Endothelial cell of umbilical vein (primary cell): ENCODE measurements at regions not wholly inside any gene's neighbourhood (a gene's known extent, or its start where the extent isn't known, plus 50 kb on each side); places are given as distances from the start of the nearest gene placed in this dataset.
A peak's percentile ranks its signal among the peaks of the same experiment; 100 is the strongest.

Experiments
- BruUV-seq: library from RNA; stranded (reverse); fragments of 400-500 nt; replicated peaks from 2 replicates; lab custom pipeline; 2021; lab: Mats Ljungman, UMichigan
- CTCF ChIA-PET: fragments of 300-600, 350-600 bp; sonication (Branson Sonifier 250); formaldehyde crosslinking; loops from one replicate; lab custom pipeline; 2021; ENCODE audit warnings: antibody characterized with exemption, inconsistent platforms; lab: Charles Lee
- POLR2A ChIA-PET: fragments of 300-600, 350-600 bp; sonication (Branson Sonifier 250); formaldehyde crosslinking; loops from one replicate; lab custom pipeline; 2021; ENCODE audit warnings: antibody characterized with exemption, inconsistent platforms; lab: Charles Lee
- DNase-seq: peaks from one replicate; pipeline ENCODE4 v3.0.0-alpha.2; 2011; ENCODE audit warnings: low read depth, low spot score
- FAIRE-seq: peaks from 2 replicates; lab custom pipeline; 2011; peaks lifted over from hg19 to GRCh38; lab: Jason Lieb, UNC
- H2AFZ ChIP-seq: 2 replicates; pipeline ENCODE4 v1.6.0; 2012; ENCODE audit warnings: low read depth, low read length, control low read depth, inconsistent platforms
- H3K27ac ChIP-seq: 2 replicates; pipeline ENCODE4 v1.5.1; 2011; ENCODE audit warnings: low read depth, mild to moderate bottlenecking, control low read depth, low read length, moderate library complexity; ENCODE audit not compliant: insufficient read depth
- H3K27me3 ChIP-seq, 2 experiments: 2 replicates each; pipeline versions ENCODE4 v1.6.0 to v1.6.1; 2011; ENCODE audit warnings: low read length in 2 of 2, mixed read lengths in 1 of 2; ENCODE audit not compliant: control insufficient read depth in 2 of 2, insufficient read depth in 2 of 2
- H3K36me3 ChIP-seq, 2 experiments: 2 replicates in 1 of 2; 3 replicates in 1 of 2; pipeline ENCODE4 v1.5.1; 2011; ENCODE audit warnings: low read length in 2 of 2, mild to moderate bottlenecking in 1 of 2, moderate library complexity in 1 of 2; ENCODE audit not compliant: control insufficient read depth in 2 of 2, insufficient read depth in 2 of 2; ENCODE audit errors: extremely low read depth in 1 of 2
- H3K4me1 ChIP-seq: 3 replicates; pipeline ENCODE4 v1.5.1; 2011; ENCODE audit warnings: mild to moderate bottlenecking, low read length; ENCODE audit not compliant: control insufficient read depth, insufficient read depth; ENCODE audit errors: extremely low read depth
- H3K4me2 ChIP-seq: 2 replicates; pipeline ENCODE4 v1.6.1; 2011; ENCODE audit warnings: low read length, control low read depth, mixed read lengths; ENCODE audit not compliant: insufficient read depth
- H3K4me3 ChIP-seq, 3 experiments: fragments of 200-600 bp in 1 of 3; sonication (generic), shearing (Covaris generic) in 1 of 3; replicated peaks in 1 of 3; 2 replicates each; pipeline ENCODE4 v1.5.1; 2011 to 2016; ENCODE audit warnings: control low read depth in 3 of 3, low read length in 3 of 3, mild to moderate bottlenecking in 2 of 3, inconsistent platforms in 1 of 3, low read depth in 1 of 3, moderate library complexity in 1 of 3; ENCODE audit not compliant: insufficient read depth in 1 of 3
- H3K79me2 ChIP-seq: 2 replicates; pipeline ENCODE4 v1.6.0; 2012; ENCODE audit warnings: low read length, inconsistent platforms; ENCODE audit not compliant: control insufficient read depth, insufficient read depth
- H3K9ac ChIP-seq: replicated peaks from 2 replicates; pipeline ENCODE3; 2011; ENCODE audit warnings: low read length, control low read depth; ENCODE audit not compliant: insufficient read depth; ENCODE audit errors: extremely low read depth
- H3K9me1 ChIP-seq: replicated peaks from 3 replicates; pipeline ENCODE4 v1.6.0; 2011; ENCODE audit warnings: mild to moderate bottlenecking, low read length; ENCODE audit not compliant: control insufficient read depth, insufficient read depth; ENCODE audit errors: extremely low read depth
- H3K9me3 ChIP-seq: replicated peaks from 2 replicates; pipeline ENCODE4 v1.5.1; 2012; ENCODE audit warnings: low read length, inconsistent platforms; ENCODE audit not compliant: control insufficient read depth, insufficient read depth
- H4K20me1 ChIP-seq: replicated peaks from 2 replicates; pipeline ENCODE3; 2011; ENCODE audit warnings: mild to moderate bottlenecking, low read length; ENCODE audit not compliant: control insufficient read depth, insufficient read depth; ENCODE audit errors: extremely low read depth
- EZH2 ChIP-seq: IDR thresholded peaks from 2 replicates; pipeline ENCODE4 v1.6.1; 2012; ENCODE audit warnings: borderline replicate concordance, low read depth, mild to moderate bottlenecking, moderate library complexity, low read length, inconsistent platforms; ENCODE audit not compliant: severe bottlenecking
- FOS ChIP-seq: IDR thresholded peaks from 2 replicates; pipeline ENCODE4 v1.6.1; 2011; ENCODE audit warnings: mild to moderate bottlenecking, low read length, moderate library complexity, borderline replicate concordance; ENCODE audit not compliant: insufficient read depth
- GATA2 ChIP-seq: IDR thresholded peaks from 2 replicates; pipeline ENCODE4 v1.7.0; 2011; ENCODE audit warnings: low read depth, mild to moderate bottlenecking, moderate library complexity, mixed read lengths, low read length; ENCODE audit not compliant: insufficient read length, insufficient read depth
- JUN ChIP-seq: IDR thresholded peaks from 2 replicates; pipeline ENCODE4 v1.6.1; 2011; ENCODE audit warnings: borderline replicate concordance, low read depth; ENCODE audit not compliant: insufficient read length, insufficient read depth
- MAX ChIP-seq: IDR thresholded peaks from 2 replicates; pipeline ENCODE4 v1.6.1; 2011; ENCODE audit not compliant: insufficient read depth, insufficient read length
- MYC ChIP-seq: IDR thresholded peaks from one replicate; pipeline ENCODE4 v1.6.1; 2011; ENCODE audit warnings: mild to moderate bottlenecking, low read depth, low read length
- POLR2AphosphoS5 ChIP-seq: IDR thresholded peaks from 2 replicates; pipeline ENCODE4 v1.6.1; 2012; ENCODE audit warnings: low read depth, mild to moderate bottlenecking, control low read depth, low read length, moderate library complexity; ENCODE audit not compliant: insufficient read depth
- dilution Hi-C: fragments of 300-500 bp; cut with MboI; formaldehyde crosslinking; loops from one replicate; pipeline ENCODE4 v1.15.0; 2019; ENCODE audit warnings: low sequenced_read_pairs; ENCODE audit not compliant: extremely low pct_ligation_motif_present
- intact Hi-C: fragments of 100-400 bp; cut with micrococcal nuclease; formaldehyde crosslinking; loops from one replicate; pipeline ENCODE4 v1.10.0; 2022

- peaks cover 0 to 2% of the 10 kb centered on the region in 2 experiments for H3K27me3 ChIP-seq
- CTCF ChIA-PET = no interaction called here
- no peaks in the 10 kb centered on the region for H3K9me3 ChIP-seq
- H3K9ac ChIP-seq = no peak overlapping the region
- H3K4me2 ChIP-seq = no peak overlapping the region
- H2AFZ ChIP-seq = no peak overlapping the region
- H3K36me3 ChIP-seq = no peaks in the 10 kb centered on the region
- TF ChIP-seq GATA2 = no peak
- no peaks in the 10 kb centered on the region for H3K4me1 ChIP-seq
- no peaks in the 10 kb centered on the region for H4K20me1 ChIP-seq
- no peaks in the 10 kb centered on the region for H3K9me1 ChIP-seq
- H3K27ac ChIP-seq = no peak overlapping the region
- dilution Hi-C loops = no loop called here
- intact Hi-C loops = no loop called here
- no peak for DNase-seq
- no peak overlapping the region for H3K4me3 ChIP-seq
- no peaks in the 10 kb centered on the region for H3K79me2 ChIP-seq
- POLR2A ChIA-PET = no interaction called here
- BruUV-seq = no TSS peak
- FAIRE-seq = no peak
Measured at GRCh38 chr3:81965696-81966095, 204.3 kb upstream of the GBE1 start.

GRCh38 chr3:81962396-81962795 lies 201.0 kb upstream of the GBE1 start:
- no peak for TF ChIP-seq JUN
- TF ChIP-seq GATA2 = no peak
- TF ChIP-seq POLR2AphosphoS5 = no peak
- no peak for TF ChIP-seq MYC
- no peak for TF ChIP-seq MAX
- TF ChIP-seq FOS = peak; percentile 8
- TF ChIP-seq EZH2 = no peak
- ChIA-PET POLR2A (no interaction called here), CTCF (no interaction called here)
- no TSS peak for BruUV-seq
- no peak overlapping the region for H2AFZ ChIP-seq
- intact Hi-C loops = no loop called here
- H3K4me2 ChIP-seq = no peak overlapping the region
- H3K79me2 ChIP-seq = no peaks in the 10 kb centered on the region
- H3K9me3 ChIP-seq = no peaks in the 10 kb centered on the region
- H3K36me3 ChIP-seq = no peaks in the 10 kb centered on the region
- H4K20me1 ChIP-seq = no peaks in the 10 kb centered on the region
- no peak overlapping the region for H3K27ac ChIP-seq
- H3K4me3 ChIP-seq = no peak overlapping the region
- FAIRE-seq = no peak
- dilution Hi-C loops = no loop called here
- H3K27me3 ChIP-seq = no peaks in the 10 kb centered on the region
- no peak overlapping the region for H3K9ac ChIP-seq
- DNase-seq = no peak
- H3K9me1 ChIP-seq = no peaks in the 10 kb centered on the region
- no peaks in the 10 kb centered on the region for H3K4me1 ChIP-seq
